Lower lobe of right lung (tissue), 2 donors: ENCODE measurements at regions not wholly inside any gene's neighbourhood (a gene's known extent, or its start where the extent isn't known, plus 50 kb on each side); places are given as distances from the start of the nearest gene placed in this dataset.

ENCODE experiments used
- ATAC-seq, 2 donors: fragments of 200-7000 bp; cut with Tn5 transposase; one replicate each; pipeline ENCODE4 v1.9.1; 2020 to 2022; ENCODE audit warnings: mild to moderate bottlenecking in 2 of 2, moderate library complexity in 2 of 2
- DNase-seq: peaks from one replicate; pipeline ENCODE4 v3.0.0-alpha.2; 2020
- H3K27ac ChIP-seq: fragments of 200-600 bp; one replicate; pipeline ENCODE4 v1.8.0; 2022
- H3K27me3 ChIP-seq: fragments of 200-600 bp; one replicate; pipeline ENCODE4 v1.8.0; 2022; ENCODE audit warnings: low read depth
- H3K36me3 ChIP-seq: fragments of 200-600 bp; one replicate; pipeline ENCODE4 v1.8.0; 2022; ENCODE audit warnings: mild to moderate bottlenecking
- H3K4me1 ChIP-seq: fragments of 200-600 bp; one replicate; pipeline ENCODE4 v1.8.0; 2022
- H3K4me3 ChIP-seq: fragments of 200-600 bp; one replicate; pipeline ENCODE4 v1.8.0; 2022; ENCODE audit warnings: mild to moderate bottlenecking
- H3K9me3 ChIP-seq: fragments of 200-600 bp; one replicate; pipeline ENCODE4 v1.8.0; 2022
- CTCF ChIP-seq: fragments of 200-600 bp; IDR thresholded peaks from one replicate; pipeline ENCODE4 v1.8.0; 2022; ENCODE audit warnings: antibody characterized with exemption, mild to moderate bottlenecking
- intact Hi-C: fragments of 100-400 bp; cut with DNase I; formaldehyde crosslinking; loops from one replicate; pipeline ENCODE4 v1.11.0; 2022
- donor health status: DM: no; HTN: yes; CAD: no; lungs with severe emphysema.

- ATAC-seq = no peak
- Histone ChIP-seq H3K9me3 (no peaks in the 10 kb centered on the region), H3K27ac (no peak overlapping the region), H3K36me3 (no peaks in the 10 kb centered on the region), H3K4me3 (no peak overlapping the region), H3K4me1 (no peaks in the 10 kb centered on the region), H3K27me3 (no peaks in the 10 kb centered on the region)
- no peak for TF ChIP-seq CTCF
- intact Hi-C loops = no loop called here
- DNase-seq = no peak
Observed at GRCh38 chr4:189053621-189054020, 887.1 kb upstream of the FRG1 start.

GRCh38 chr4:189060104-189060503 is 880.6 kb upstream of the FRG1 start:
- Histone ChIP-seq H3K27me3 (no peaks in the 10 kb centered on the region), H3K36me3 (no peaks in the 10 kb centered on the region), H3K9me3 (peaks cover 7% of the 10 kb centered on the region), H3K4me1 (no peaks in the 10 kb centered on the region), H3K4me3 (no peak overlapping the region), H3K27ac (no peak overlapping the region)
- no peak for DNase-seq
- TF ChIP-seq CTCF = no peak
- intact Hi-C loops = no loop called here
- no peak for ATAC-seq

GRCh38 chr4:189062047-189062820 is 878.4 kb upstream of the FRG1 start:
- no peak for TF ChIP-seq CTCF
- no peak overlapping the region for H3K4me3 ChIP-seq
- no peaks in the 10 kb centered on the region for H3K36me3 ChIP-seq
- no peaks in the 10 kb centered on the region for H3K4me1 ChIP-seq
- no peaks in the 10 kb centered on the region for H3K27me3 ChIP-seq
- ATAC-seq = no peak
- no peak overlapping the region for H3K27ac ChIP-seq
- DNase-seq = no peak
- intact Hi-C loops = no loop called here
- H3K9me3 ChIP-seq = peaks cover 7% of the 10 kb centered on the region

- Histone ChIP-seq H3K4me1 (no peaks in the 10 kb centered on the region), H3K4me3 (no peak overlapping the region), H3K36me3 (no peaks in the 10 kb centered on the region), H3K9me3 (no peaks in the 10 kb centered on the region), H3K27me3 (no peaks in the 10 kb centered on the region), H3K27ac (no peak overlapping the region)
- TF ChIP-seq CTCF = no peak
- DNase-seq = no peak
- intact Hi-C loops = no loop called here
- ATAC-seq = no peak
Observed at GRCh38 chr4:189069772-189070171, 870.9 kb upstream of the FRG1 start.

- no peak overlapping the region for H3K4me3 ChIP-seq
- ATAC-seq (no peak), DNase-seq (no peak)
- no peaks in the 10 kb centered on the region for H3K4me1 ChIP-seq
- TF ChIP-seq CTCF = no peak
- no peaks in the 10 kb centered on the region for H3K27me3 ChIP-seq
- no peak overlapping the region for H3K27ac ChIP-seq
- H3K36me3 ChIP-seq = no peaks in the 10 kb centered on the region
- intact Hi-C loops = no loop called here
- no peaks in the 10 kb centered on the region for H3K9me3 ChIP-seq
Observed at GRCh38 chr4:189071241-189071640, 869.4 kb upstream of the FRG1 start.
